Fibroblast of skin of right quadriceps (primary cell): ENCODE measurements at regions not wholly inside any gene's neighbourhood (a gene's known extent, or its start where the extent isn't known, plus 50 kb on each side); places are given as distances from the start of the nearest gene placed in this dataset.
A peak's percentile ranks its signal among the peaks of the same experiment; 100 is the strongest.
"Not testable (repeated sequence)": the region's sequence is repeated elsewhere in the genome, so short reads cannot be mapped to it uniquely, and the experiment has no call there.

Experiments used
- DNase-seq: peaks from one replicate; pipeline ENCODE4 v3.0.0-alpha.2; 2013

GRCh38 chr21:31819692-31820091, 53.1 kb upstream of the HUNK start:
- not testable (repeated sequence) for DNase-seq

GRCh38 chr21:31814356-31814755, 58.5 kb upstream of the HUNK start:
- not testable (repeated sequence) for DNase-seq

DNA sequence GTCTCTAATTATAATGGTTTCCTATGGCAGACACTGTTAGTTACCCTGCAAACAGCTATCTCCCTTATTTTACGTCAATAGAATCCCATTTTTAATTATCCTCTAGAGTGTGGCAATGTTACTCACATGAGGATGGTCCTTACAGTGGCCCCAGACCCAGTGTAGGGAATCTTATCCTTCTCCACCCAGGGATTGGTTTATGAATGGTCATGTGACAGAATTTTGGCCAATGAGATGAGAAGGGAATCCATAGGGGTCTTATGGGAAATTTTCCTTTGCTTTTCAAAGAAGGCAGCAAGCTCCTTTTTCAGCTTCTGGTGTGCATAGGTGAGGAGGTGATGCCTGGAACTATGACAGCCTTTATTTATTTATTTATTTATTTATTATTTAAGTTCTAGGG, 59.0 kb upstream of the HUNK start:
- DNase-seq: no peak

- no peak for DNase-seq
Measured at GRCh38 chr21:31804008-31804394, 68.8 kb upstream of the HUNK start.

GRCh38 chr21:31803039-31804007, 69.5 kb upstream of the HUNK start:
- no peak for DNase-seq

DNA sequence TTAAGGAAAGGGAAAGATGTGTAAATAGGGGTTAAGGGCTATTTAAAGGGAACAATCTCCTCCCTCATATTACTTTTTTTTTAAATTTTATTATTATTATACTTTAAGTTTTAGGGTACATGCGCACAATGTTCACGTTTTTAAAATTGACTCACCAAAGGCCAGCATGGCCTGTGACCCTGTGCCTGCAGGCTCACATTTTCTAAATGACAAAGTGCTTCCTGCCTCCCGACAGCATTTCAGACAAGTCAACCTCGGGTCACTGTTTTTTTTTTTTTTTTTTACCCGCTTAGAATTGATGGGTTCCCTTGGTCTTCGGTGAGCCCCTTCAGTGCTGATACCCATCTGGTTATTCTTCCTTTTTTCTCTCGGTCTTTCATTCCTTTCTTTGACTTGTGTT, 70.4 kb upstream of the SCAF4 start:
- DNase-seq: no peak

DNA sequence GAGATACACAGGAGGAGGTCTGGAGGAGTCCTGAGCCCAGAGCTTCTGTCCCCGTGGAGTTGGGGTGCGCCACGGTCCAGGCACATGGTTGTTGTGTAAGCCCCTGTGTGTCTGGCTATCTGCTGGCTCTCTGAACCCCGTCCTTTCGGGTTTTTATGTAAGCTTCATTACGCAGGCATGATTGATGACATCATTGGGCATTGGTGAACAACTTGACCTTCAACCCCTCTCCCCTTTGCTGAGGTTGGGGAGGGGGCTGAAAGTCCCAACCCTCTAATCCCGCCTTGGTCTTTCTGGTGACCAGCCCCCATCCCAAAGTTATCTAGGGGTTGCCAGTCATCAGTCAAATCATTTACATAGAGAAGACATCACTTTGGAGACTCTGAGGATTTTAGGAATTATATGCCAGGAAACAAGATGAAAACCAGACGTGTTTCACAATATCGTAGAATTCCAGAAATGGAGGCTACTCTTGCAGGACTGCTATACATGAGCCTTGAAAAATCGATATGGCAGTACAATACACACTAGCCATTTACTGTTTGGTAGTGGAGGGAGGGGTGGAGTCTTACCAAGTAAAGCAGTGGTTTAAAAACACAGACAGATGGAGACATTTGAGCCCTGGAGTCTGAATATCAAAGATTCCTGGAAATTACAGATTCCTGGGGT, 69.8 kb upstream of the SCAF4 start:
- no peak for DNase-seq

- no peak for DNase-seq
Measured at GRCh38 chr21:31798842-31799704, 67.2 kb upstream of the SCAF4 start.

GRCh38 chr21:31795992-31796391, 64.1 kb upstream of the SCAF4 start:
- no peak for DNase-seq

GRCh38 chr21:31790420-31790819, 58.5 kb upstream of the SCAF4 start:
- DNase-seq: not testable (repeated sequence)

GRCh38 chr21:31788581-31788980, 56.7 kb upstream of the SCAF4 start:
- DNase-seq: no peak

DNA sequence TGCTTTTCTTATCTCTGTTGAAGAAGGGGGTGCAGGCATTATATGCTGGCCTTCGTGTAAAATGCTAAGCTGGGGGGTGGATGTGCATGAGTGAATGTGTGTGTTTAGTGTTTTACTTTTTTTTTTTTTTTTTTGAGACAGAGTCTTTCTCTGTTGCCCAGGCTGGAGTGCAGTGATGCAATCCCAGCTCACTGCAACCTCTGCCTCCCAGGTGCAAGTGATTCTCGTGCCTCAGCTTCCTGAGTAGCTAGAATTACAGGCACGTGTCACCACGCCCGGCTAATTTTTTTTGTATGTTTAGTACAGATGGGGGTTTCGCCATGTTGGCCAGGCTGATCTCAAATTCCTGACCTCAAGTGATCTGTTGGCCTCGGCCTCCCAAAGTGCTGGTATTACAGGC, 55.8 kb upstream of the SCAF4 start:
- DNase-seq: not testable (repeated sequence)

- no peak for DNase-seq
Measured at GRCh38 chr21:31786164-31786920, 54.4 kb upstream of the SCAF4 start.

GRCh38 chr21:31785237-31786163, 53.6 kb upstream of the SCAF4 start:
- DNase-seq: peak; percentile 63

GRCh38 chr21:31781737-31782136, 49.8 kb upstream of the SCAF4 start:
- DNase-seq: peak; percentile 63
